ENCODE measurements at regions not wholly inside any gene's neighbourhood (a gene's known extent, or its start where the extent isn't known, plus 50 kb on each side); places are given as distances from the start of the nearest gene placed in this dataset.

DNA sequence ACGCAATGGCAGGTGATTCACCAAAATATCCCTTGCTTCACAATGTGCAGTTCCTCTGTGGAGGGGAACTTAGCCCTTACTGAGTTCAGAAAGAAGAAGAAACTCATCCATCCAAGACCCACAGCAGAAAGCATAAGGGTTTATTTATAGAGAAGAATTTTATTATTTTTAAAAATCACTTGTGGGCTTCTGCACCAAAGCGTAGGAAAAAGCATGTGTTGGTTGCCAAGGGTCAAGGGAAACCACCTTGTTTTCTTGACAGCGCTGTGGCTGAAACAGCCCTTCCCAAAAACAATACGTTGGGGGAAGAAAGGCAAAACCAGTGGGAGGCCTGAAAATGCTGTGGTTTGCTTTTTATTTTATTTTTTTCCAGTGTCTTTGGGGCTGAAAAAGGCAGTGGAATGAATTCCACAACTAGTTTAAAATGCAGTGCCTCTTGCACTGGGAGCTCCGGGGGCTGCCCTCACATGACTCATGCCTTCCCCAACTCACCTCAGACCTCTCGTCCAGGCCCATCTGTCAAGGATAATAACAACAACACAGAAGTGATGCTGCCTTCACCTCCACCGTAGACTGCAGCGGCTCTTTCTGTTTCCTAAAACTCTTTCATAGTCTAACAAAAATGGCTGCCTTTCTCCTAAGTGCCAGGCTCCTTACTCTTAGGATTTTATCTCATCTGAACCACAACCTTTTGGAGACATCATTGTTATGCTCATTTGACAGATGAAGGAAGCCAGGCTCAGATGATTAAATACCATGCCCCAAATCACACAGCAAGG, 224.2 kb upstream of the JUN start:
- no peaks in the 10 kb centered on the region for H3K27me3 Mint-ChIP-seq (ENCODE audit: unreplicated experiment)
- no peak overlapping the region for H3K4me3 Mint-ChIP-seq (ENCODE audit: unreplicated experiment)
- H3K36me3 Mint-ChIP-seq (ENCODE audit: low read depth, unreplicated experiment): no peaks in the 10 kb centered on the region
- no peak for DNase-seq (ENCODE audit: low spot score)
- H3K4me1 Mint-ChIP-seq (ENCODE audit: unreplicated experiment): peaks cover 9% of the 10 kb centered on the region
- TF ChIP-seq, protein P1, sequence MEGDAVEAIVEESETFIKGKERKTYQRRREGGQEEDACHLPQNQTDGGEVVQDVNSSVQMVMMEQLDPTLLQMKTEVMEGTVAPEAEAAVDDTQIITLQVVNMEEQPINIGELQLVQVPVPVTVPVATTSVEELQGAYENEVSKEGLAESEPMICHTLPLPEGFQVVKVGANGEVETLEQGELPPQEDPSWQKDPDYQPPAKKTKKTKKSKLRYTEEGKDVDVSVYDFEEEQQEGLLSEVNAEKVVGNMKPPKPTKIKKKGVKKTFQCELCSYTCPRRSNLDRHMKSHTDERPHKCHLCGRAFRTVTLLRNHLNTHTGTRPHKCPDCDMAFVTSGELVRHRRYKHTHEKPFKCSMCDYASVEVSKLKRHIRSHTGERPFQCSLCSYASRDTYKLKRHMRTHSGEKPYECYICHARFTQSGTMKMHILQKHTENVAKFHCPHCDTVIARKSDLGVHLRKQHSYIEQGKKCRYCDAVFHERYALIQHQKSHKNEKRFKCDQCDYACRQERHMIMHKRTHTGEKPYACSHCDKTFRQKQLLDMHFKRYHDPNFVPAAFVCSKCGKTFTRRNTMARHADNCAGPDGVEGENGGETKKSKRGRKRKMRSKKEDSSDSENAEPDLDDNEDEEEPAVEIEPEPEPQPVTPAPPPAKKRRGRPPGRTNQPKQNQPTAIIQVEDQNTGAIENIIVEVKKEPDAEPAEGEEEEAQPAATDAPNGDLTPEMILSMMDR (IDR thresholded peaks at IDR 0.05; ENCODE audit: unreplicated experiment): no peak
- no peaks in the 10 kb centered on the region for H3K9me3 Mint-ChIP-seq (ENCODE audit: unreplicated experiment)
- H3K27ac Mint-ChIP-seq (ENCODE audit: unreplicated experiment): no peak overlapping the region

DNA sequence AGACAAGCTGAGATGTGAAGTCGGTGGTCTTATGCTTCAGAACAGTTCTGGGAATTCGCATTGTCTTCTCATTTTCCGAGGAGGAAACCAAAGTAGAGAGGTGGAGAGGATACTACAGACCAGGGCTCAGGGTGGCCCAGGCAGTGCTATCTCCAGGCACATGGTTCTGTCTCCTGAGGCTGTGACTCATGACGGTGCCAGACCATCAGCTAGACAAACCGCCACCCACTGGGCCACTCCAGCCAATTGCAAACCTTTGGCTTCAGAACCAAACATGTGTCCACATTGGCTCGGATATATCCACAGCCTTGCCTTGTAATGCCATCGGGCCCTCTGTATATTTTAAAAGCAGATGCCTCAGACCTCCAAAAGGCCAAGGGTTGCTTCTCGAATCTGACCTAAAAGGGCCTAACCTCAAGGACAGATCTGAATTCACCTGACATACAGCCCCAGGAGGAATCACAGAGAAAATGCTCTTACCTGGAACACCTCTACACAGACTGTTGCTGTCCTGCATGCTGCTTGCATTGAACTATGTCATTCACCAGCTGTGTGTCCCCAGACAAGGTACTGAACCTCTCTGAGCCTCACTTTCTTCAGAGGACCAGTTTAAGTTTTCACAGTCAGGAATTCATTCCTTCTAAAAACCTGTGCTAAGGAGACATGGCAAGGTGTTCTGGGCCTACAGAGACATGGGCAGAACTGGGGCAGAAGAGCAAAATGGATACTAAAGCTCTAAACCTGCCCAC, 224.9 kb upstream of the JUN start:
- no peak overlapping the region for H3K4me3 Mint-ChIP-seq (ENCODE audit: unreplicated experiment)
- DNase-seq (ENCODE audit: low spot score): no peak
- H3K9me3 Mint-ChIP-seq (ENCODE audit: unreplicated experiment): no peaks in the 10 kb centered on the region
- TF ChIP-seq, protein P1 (IDR thresholded peaks at IDR 0.05; ENCODE audit: unreplicated experiment): no peak
- H3K4me1 Mint-ChIP-seq (ENCODE audit: unreplicated experiment): peaks cover 13% of the 10 kb centered on the region
- H3K27me3 Mint-ChIP-seq (ENCODE audit: unreplicated experiment): no peaks in the 10 kb centered on the region
- no peak overlapping the region for H3K27ac Mint-ChIP-seq (ENCODE audit: unreplicated experiment)
- H3K36me3 Mint-ChIP-seq (ENCODE audit: low read depth, unreplicated experiment): no peaks in the 10 kb centered on the region

DNA sequence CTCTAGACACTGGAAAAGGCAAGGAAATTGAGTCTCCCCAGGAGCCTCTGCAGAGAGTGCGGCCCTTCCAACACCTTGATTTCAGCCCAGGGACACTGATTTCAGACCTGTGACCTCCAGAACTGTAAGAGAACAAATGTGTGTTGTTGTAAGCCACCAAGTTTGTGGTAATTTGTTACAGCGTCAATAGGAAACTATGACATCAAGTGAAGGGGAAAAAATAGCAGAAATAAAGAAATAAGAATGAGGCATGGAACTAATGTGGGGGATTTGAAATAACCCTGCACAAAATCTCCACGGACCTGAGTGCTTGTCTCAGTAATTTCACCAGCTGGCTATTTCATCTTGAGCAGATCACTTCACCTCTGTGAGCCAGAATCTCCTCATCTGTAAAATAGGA, 227.8 kb upstream of the JUN start:
- Mint-ChIP-seq H3K27ac (ENCODE audit: unreplicated experiment) (no peak overlapping the region), H3K9me3 (ENCODE audit: unreplicated experiment) (no peaks in the 10 kb centered on the region)
- DNase-seq (ENCODE audit: low spot score): no peak

DNA sequence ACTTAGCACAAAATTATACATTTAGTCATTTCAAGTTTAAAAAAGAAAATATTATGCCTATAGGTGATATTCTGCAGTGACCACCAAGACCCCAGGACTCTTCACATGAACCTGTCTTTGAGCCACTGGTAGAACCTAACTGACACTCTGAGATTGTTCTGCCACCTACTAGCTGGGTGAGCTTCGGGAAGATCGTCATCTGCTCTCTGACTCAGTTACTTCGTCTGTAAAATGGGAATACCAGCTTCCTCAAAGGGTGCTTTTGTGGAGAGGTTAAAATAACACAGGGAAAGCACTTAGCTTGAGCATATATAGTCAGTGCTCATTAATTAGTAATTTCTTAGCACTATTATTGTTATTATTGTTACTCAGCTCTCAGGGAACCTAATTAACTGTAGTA, 228.5 kb upstream of the JUN start:
- TF ChIP-seq, protein P1 (IDR thresholded peaks at IDR 0.05; ENCODE audit: unreplicated experiment): no peak
- peaks cover 3% of the 10 kb centered on the region for H3K27me3 Mint-ChIP-seq (ENCODE audit: unreplicated experiment)
- peaks cover 14% of the 10 kb centered on the region for H3K4me1 Mint-ChIP-seq (ENCODE audit: unreplicated experiment)
- no peak overlapping the region for H3K4me3 Mint-ChIP-seq (ENCODE audit: unreplicated experiment)
- no peak overlapping the region for H3K27ac Mint-ChIP-seq (ENCODE audit: unreplicated experiment)
- no peaks in the 10 kb centered on the region for H3K36me3 Mint-ChIP-seq (ENCODE audit: low read depth, unreplicated experiment)
- no peaks in the 10 kb centered on the region for H3K9me3 Mint-ChIP-seq (ENCODE audit: unreplicated experiment)
- DNase-seq (ENCODE audit: low spot score): no peak

More for the DNA sequence above, 227.8 kb upstream of the JUN start:
- Mint-ChIP-seq H3K4me3 (ENCODE audit: unreplicated experiment) (no peak overlapping the region), H3K4me1 (ENCODE audit: unreplicated experiment) (peaks cover 20% of the 10 kb centered on the region), H3K36me3 (ENCODE audit: low read depth, unreplicated experiment) (no peaks in the 10 kb centered on the region), H3K27me3 (ENCODE audit: unreplicated experiment) (peaks cover 3% of the 10 kb centered on the region)
- TF ChIP-seq, protein P1 (IDR thresholded peaks at IDR 0.05; ENCODE audit: unreplicated experiment): no peak

All from endothelial cell (in vitro differentiated cells).